Subcutaneous abdominal adipose tissue (tissue), 5 donors: ENCODE measurements at regions not wholly inside any gene's neighbourhood (a gene's known extent, or its start where the extent isn't known, plus 50 kb on each side); places are given as distances from the start of the nearest gene placed in this dataset.

Experiments
- H3K27ac ChIP-seq: one replicate; pipeline ENCODE4 v1.7.0; 2013; ENCODE audit warnings: low read depth, mild to moderate bottlenecking, inconsistent platforms, low read length, moderate library complexity
- H3K27me3 ChIP-seq, 5 donors: one replicate each; pipeline ENCODE4 v1.7.0; 2013; ENCODE audit warnings: low read length in 5 of 5, inconsistent platforms in 1 of 5; ENCODE audit not compliant: control insufficient read depth in 5 of 5, insufficient read depth in 4 of 5
- H3K36me3 ChIP-seq, 5 donors: one replicate each; pipeline ENCODE4 v1.7.0; 2013; ENCODE audit warnings: low read length in 5 of 5; ENCODE audit not compliant: control insufficient read depth in 5 of 5, insufficient read depth in 5 of 5
- H3K4me1 ChIP-seq, 5 donors: one replicate each; pipeline ENCODE4 v1.7.0; 2013; ENCODE audit warnings: low read length in 5 of 5, mild to moderate bottlenecking in 3 of 5, moderate library complexity in 1 of 5; ENCODE audit not compliant: control insufficient read depth in 5 of 5, insufficient read depth in 5 of 5
- H3K4me3 ChIP-seq, 5 donors: one replicate each; pipeline ENCODE4 v1.7.0; 2013; ENCODE audit warnings: low read length in 5 of 5, low read depth in 1 of 5
- H3K9ac ChIP-seq, 5 donors: one replicate each; pipeline ENCODE4 v1.7.0; 2013; ENCODE audit warnings: low read length in 5 of 5, mild to moderate bottlenecking in 4 of 5, moderate library complexity in 3 of 5
- H3K9me3 ChIP-seq, 5 donors: one replicate each; pipeline ENCODE4 v1.7.0; 2013; ENCODE audit warnings: low read length in 5 of 5; ENCODE audit not compliant: control insufficient read depth in 5 of 5
- donor health status: healthy.
- donor health status: healthy.
- donor health status: healthy.
- donor health status: healthy.
- donor health status: healthy.

DNA sequence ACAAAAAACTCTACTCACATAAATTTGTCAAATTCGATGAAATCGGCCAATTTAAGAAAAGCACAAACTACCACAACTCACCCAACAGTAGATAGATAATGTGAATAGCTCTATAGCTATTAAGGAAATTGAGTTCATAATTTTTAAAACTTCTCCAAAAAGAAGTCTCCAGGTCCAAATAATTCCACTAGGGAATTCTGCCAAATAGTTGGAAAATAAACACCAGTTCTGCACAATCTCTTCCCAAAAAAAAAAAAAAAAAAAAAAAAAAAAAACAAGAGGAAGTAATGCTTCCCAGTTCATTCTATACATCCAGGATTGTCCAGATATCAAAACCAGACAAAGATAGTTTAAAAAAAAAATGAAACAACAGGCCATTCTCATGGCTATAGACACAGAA is 164.2 kb downstream of the POLR2M start:
- Histone ChIP-seq H3K36me3 (no peaks in the 10 kb centered on the region), H3K4me3 (no peak overlapping the region), H3K27me3 (peaks cover 6 to 22% (median 14%) of the 10 kb centered on the region in 5 donors), H3K27ac (no peak overlapping the region), H3K9me3 (peaks cover 0 to 11% (median 9%) of the 10 kb centered on the region in 5 donors), H3K4me1 (no peaks in the 10 kb centered on the region), H3K9ac (no peak overlapping the region)

DNA sequence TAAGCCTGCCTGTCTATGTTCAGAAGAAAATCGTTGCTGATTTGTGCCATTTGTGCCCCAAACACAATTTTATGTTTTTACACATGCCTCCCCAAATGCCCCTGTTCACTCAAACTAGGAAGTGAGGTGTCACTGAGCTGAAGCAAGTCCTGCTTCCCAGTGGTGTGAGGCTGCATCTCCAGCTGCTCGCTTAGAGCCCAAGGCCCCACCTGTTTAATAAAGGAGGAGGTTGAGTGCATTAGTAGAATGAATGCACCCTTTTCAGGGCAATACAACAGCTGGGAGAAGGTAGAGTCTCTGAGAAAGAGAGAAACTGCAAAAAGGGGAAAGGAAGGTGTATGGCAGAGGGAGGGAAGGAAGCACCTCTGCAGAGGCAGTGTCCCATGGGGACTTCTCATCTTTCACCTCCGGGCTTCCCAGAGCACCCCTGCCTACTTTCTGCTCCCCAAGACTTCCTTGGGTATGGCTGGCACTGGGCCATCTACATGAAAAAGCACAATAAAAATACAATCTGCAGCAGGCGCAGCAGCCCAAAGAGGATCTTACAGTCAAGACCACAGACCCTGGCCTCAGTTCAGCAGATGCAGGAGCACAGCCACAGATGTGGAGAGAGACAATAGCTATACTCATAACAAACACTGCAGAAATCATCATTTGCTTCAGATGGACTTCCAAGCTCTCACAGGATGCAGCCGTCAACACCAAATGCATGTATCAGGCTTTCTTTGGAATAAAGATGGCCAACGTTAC is 165.9 kb downstream of the POLR2M start:
- Histone ChIP-seq H3K27me3 (peaks cover 3 to 18% (median 10%) of the 10 kb centered on the region in 5 donors), H3K9ac (no peak overlapping the region), H3K4me1 (no peaks in the 10 kb centered on the region), H3K27ac (no peak overlapping the region), H3K9me3 (peaks cover 0 to 15% (median 9%) of the 10 kb centered on the region in 5 donors), H3K36me3 (no peaks in the 10 kb centered on the region), H3K4me3 (no peak overlapping the region)

GRCh38 chr15:57873564-57874209 is 167.2 kb downstream of the POLR2M start:
- H3K27me3 ChIP-seq: peaks cover 3 to 9% (median 6%) of the 10 kb centered on the region in 5 donors
- no peaks in the 10 kb centered on the region for H3K36me3 ChIP-seq
- no peak overlapping the region for H3K9ac ChIP-seq
- no peaks in the 10 kb centered on the region for H3K4me1 ChIP-seq
- no peak overlapping the region for H3K4me3 ChIP-seq
- H3K9me3 ChIP-seq: peaks cover 0 to 15% (median 9%) of the 10 kb centered on the region in 5 donors
- H3K27ac ChIP-seq: no peak overlapping the region

GRCh38 chr15:57875347-57875746 is 168.8 kb downstream of the POLR2M start:
- no peak overlapping the region for H3K4me3 ChIP-seq
- no peak overlapping the region for H3K9ac ChIP-seq
- H3K27me3 ChIP-seq: peaks cover 3 to 9% (median 6%) of the 10 kb centered on the region in 5 donors
- no peaks in the 10 kb centered on the region for H3K36me3 ChIP-seq
- H3K4me1 ChIP-seq: no peaks in the 10 kb centered on the region
- H3K9me3 ChIP-seq: peaks cover 0 to 15% (median 9%) of the 10 kb centered on the region in 5 donors
- no peak overlapping the region for H3K27ac ChIP-seq

GRCh38 chr15:57878573-57878972 is 172.1 kb downstream of the POLR2M start:
- Histone ChIP-seq H3K4me1 (no peaks in the 10 kb centered on the region), H3K4me3 (no peak overlapping the region), H3K27ac (no peak overlapping the region), H3K9me3 (peaks cover 0 to 15% (median 9%) of the 10 kb centered on the region in 5 donors), H3K36me3 (no peaks in the 10 kb centered on the region), H3K27me3 (peaks cover 0 to 3% (median 0%) of the 10 kb centered on the region in 5 donors), H3K9ac (no peak overlapping the region)

DNA sequence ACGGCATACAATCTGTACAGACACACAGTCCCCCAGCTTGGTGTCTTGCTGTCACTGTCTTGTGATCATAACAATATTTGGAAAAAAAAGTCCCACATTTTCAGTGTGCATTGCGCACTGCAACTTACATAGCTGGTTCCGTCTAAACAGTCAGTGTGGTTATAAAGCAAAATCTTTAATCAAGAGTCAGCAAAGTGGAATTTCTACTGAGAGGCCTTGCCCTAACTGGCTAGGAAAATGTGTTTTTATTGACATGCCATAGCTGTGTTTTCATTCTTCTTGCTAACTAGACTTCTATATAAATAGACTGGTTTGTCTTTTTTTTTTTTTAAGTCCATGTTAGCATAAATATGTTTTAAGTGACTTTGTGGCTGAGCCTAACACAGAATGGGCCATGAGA is 174.8 kb downstream of the POLR2M start:
- peaks cover 0 to 9% (median 6%) of the 10 kb centered on the region in 5 donors for H3K27me3 ChIP-seq
- H3K36me3 ChIP-seq: no peaks in the 10 kb centered on the region
- H3K4me3 ChIP-seq: no peak overlapping the region
- H3K9me3 ChIP-seq: no peaks in the 10 kb centered on the region
- no peak overlapping the region for H3K9ac ChIP-seq
- no peaks in the 10 kb centered on the region for H3K4me1 ChIP-seq
- no peak overlapping the region for H3K27ac ChIP-seq

- Histone ChIP-seq H3K27ac (no peak overlapping the region), H3K4me3 (no peak overlapping the region), H3K36me3 (no peaks in the 10 kb centered on the region)
Observed at GRCh38 chr15:57881972-57882371, 175.5 kb downstream of the POLR2M start.

GRCh38 chr15:57883701-57884100 is 177.2 kb downstream of the POLR2M start:
- Histone ChIP-seq H3K27me3 (peaks cover 0 to 9% (median 6%) of the 10 kb centered on the region in 5 donors), H3K9me3 (no peaks in the 10 kb centered on the region), H3K27ac (no peak overlapping the region), H3K4me1 (no peaks in the 10 kb centered on the region), H3K9ac (no peak overlapping the region), H3K4me3 (no peak overlapping the region), H3K36me3 (no peaks in the 10 kb centered on the region)

More at GRCh38 chr15:57881972-57882371, 175.5 kb downstream of the POLR2M start:
- no peak overlapping the region for H3K9ac ChIP-seq
- H3K27me3 ChIP-seq: peaks cover 0 to 9% (median 6%) of the 10 kb centered on the region in 5 donors
- no peaks in the 10 kb centered on the region for H3K9me3 ChIP-seq
- no peaks in the 10 kb centered on the region for H3K4me1 ChIP-seq

GRCh38 chr15:57884936-57885335 is 178.4 kb downstream of the POLR2M start:
- Histone ChIP-seq H3K9me3 (no peaks in the 10 kb centered on the region), H3K9ac (no peak overlapping the region), H3K4me3 (no peak overlapping the region), H3K4me1 (no peaks in the 10 kb centered on the region), H3K36me3 (no peaks in the 10 kb centered on the region), H3K27me3 (peaks cover 0 to 9% (median 7%) of the 10 kb centered on the region in 5 donors), H3K27ac (no peak overlapping the region)

- Histone ChIP-seq H3K4me1 (no peaks in the 10 kb centered on the region), H3K27me3 (peaks cover 0 to 9% (median 7%) of the 10 kb centered on the region in 5 donors), H3K9ac (no peak overlapping the region), H3K4me3 (no peak overlapping the region), H3K27ac (no peak overlapping the region), H3K36me3 (no peaks in the 10 kb centered on the region), H3K9me3 (no peaks in the 10 kb centered on the region)
Observed at GRCh38 chr15:57885435-57885834, 178.9 kb downstream of the POLR2M start.
